ENCODE measurements at regions not wholly inside any gene's neighbourhood (a gene's known extent, or its start where the extent isn't known, plus 50 kb on each side); places are given as distances from the start of the nearest gene placed in this dataset.
"Not testable (repeated sequence)": the region's sequence is repeated elsewhere in the genome, so short reads cannot be mapped to it uniquely, and the experiment has no call there.

DNA sequence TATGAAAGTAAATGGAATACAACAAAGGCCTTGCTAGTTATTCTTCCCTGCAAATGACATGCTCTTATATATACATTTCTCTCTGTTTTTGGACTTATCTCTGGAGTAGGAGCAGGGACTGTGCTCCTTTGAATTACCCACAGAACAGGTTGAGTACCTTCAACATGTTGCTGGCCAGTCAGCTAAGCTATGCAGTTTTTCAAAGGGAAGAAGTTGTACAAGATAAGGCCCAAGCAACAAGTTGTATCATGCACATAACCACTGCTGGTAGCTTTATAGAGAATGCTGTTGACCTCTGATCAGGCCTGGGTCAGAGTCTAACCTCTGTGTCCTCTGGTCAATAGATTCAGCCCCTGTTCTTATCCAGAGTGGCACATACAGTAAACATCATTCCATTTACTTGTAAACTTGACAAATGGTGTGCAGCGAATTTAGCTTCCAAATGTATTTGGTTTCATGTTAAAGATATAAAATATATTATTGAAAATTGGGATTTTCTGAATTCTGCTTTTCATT is 99.6 kb downstream of the C11orf87 start:
- TF ChIP-seq, protein P1, sequence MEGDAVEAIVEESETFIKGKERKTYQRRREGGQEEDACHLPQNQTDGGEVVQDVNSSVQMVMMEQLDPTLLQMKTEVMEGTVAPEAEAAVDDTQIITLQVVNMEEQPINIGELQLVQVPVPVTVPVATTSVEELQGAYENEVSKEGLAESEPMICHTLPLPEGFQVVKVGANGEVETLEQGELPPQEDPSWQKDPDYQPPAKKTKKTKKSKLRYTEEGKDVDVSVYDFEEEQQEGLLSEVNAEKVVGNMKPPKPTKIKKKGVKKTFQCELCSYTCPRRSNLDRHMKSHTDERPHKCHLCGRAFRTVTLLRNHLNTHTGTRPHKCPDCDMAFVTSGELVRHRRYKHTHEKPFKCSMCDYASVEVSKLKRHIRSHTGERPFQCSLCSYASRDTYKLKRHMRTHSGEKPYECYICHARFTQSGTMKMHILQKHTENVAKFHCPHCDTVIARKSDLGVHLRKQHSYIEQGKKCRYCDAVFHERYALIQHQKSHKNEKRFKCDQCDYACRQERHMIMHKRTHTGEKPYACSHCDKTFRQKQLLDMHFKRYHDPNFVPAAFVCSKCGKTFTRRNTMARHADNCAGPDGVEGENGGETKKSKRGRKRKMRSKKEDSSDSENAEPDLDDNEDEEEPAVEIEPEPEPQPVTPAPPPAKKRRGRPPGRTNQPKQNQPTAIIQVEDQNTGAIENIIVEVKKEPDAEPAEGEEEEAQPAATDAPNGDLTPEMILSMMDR (IDR thresholded peaks at IDR 0.05; ENCODE audit: control insufficient read depth, extremely low read depth, insufficient read depth) = no peak
- H3K4me3 ChIP-seq (ENCODE audit: low read depth, low read length) = no peak overlapping the region
- no peak for DNase-seq (ENCODE audit: low read depth)

DNA sequence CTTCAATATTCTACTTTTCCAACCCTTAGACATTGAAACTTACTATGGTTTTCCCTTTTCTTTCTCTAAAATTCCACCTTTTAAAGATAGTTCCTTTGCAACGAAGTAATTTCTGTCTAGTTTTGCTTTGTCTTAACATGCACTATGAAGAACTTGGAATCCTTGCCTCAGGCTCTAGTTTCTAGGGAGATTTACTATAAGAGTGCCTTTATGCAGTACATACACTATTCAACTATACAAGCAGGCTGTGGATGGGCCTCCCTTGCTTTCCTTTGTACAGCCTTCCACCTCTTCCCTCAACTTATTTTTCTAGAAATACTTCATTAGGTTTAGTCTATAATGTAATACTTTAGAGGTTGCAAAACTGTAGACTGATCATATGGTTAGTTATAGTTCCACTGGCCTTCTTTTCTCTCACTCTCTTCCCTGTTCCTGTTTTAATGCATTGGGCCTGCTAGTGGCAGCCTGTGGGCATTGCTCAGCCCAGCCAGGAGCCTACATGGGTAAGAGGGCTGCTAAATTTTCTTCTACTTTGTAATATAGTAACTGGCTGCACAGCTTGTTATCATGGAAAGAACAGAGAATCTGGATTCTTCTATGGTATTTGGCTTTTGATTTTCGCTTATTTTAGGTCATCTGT is 100.2 kb downstream of the C11orf87 start:
- no peak for DNase-seq (ENCODE audit: low read depth)
- TF ChIP-seq, protein P1 (IDR thresholded peaks at IDR 0.05; ENCODE audit: control insufficient read depth, extremely low read depth, insufficient read depth) = no peak

GRCh38 chr11:109525636-109526035 is 103.6 kb downstream of the C11orf87 start:
- H3K4me3 ChIP-seq (ENCODE audit: low read depth, low read length); DNase-seq (ENCODE audit: low read depth): not testable (repeated sequence)

More for the DNA sequence above, 100.2 kb downstream of the C11orf87 start:
- H3K4me3 ChIP-seq (ENCODE audit: low read depth, low read length) = no peak overlapping the region

DNA sequence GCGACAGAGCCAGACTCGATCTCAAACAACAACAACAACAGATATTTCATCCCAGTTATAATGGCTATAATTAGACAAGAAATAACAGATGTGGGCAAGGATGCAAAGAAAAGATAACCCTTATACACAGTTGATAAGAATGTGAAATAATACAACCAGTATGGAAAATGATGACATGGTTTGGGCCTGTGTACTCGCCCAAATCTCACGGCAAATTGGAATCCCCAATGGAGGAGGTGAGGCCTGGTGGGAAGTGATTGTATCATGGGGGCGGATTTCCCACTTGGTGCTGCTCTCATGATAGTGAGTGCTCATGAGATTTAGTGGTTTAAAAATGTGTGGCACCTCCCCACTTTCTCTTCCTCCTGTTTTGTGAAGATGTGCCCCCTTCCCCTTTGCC is 104.1 kb downstream of the C11orf87 start:
- no peak for DNase-seq (ENCODE audit: low read depth)
- TF ChIP-seq, protein P1 (IDR thresholded peaks at IDR 0.05; ENCODE audit: control insufficient read depth, extremely low read depth, insufficient read depth) = no peak
- no peak overlapping the region for H3K4me3 ChIP-seq (ENCODE audit: low read depth, low read length)

- H3K4me3 ChIP-seq (ENCODE audit: low read depth, low read length) = no peak overlapping the region
- no peak for DNase-seq (ENCODE audit: low read depth)
- TF ChIP-seq, protein P1 (IDR thresholded peaks at IDR 0.05; ENCODE audit: control insufficient read depth, extremely low read depth, insufficient read depth) = no peak
These were observed 104.9 kb downstream of the C11orf87 start for GRCh38 chr11:109526931-109527330.

DNA sequence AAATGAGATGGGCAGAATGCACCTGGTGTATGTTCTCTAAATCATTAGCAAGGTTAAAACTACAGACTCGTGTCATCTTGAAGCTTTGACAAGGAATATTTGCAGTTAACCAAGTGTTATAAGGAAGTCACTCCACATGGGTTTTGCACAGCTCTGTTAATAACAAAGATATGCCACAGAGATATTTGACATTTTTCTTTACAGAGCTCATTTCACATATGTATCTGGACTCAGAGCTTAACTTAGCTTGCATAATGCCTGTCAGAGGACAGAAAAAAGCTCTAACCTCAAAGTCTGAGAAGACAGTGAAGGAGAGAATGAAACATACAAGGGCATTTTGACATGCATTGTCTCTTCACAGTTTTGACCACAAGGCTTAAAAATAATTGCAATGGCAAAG is 105.5 kb downstream of the C11orf87 start:
- TF ChIP-seq, protein P1 (IDR thresholded peaks at IDR 0.05; ENCODE audit: control insufficient read depth, extremely low read depth, insufficient read depth) = no peak
- no peak overlapping the region for H3K4me3 ChIP-seq (ENCODE audit: low read depth, low read length)
- DNase-seq (ENCODE audit: low read depth) = no peak

- TF ChIP-seq, protein P1 (IDR thresholded peaks at IDR 0.05; ENCODE audit: control insufficient read depth, extremely low read depth, insufficient read depth) = no peak
- DNase-seq (ENCODE audit: low read depth) = no peak
- no peak overlapping the region for H3K4me3 ChIP-seq (ENCODE audit: low read depth, low read length)
These were observed 125.5 kb downstream of the C11orf87 start for GRCh38 chr11:109547356-109548027.
